Cerebellar nuclear complex (tissue), 1 donor: ENCODE measurements at regions not wholly inside any gene's neighbourhood (a gene's known extent, or its start where the extent isn't known, plus 50 kb on each side); places are given as distances from the start of the nearest gene placed in this dataset.

Source experiments
- DNase-seq, 2 experiments: peaks; one replicate each; lab custom pipeline; 2025; lab: John Stamatoyannopoulos, UW

DNA sequence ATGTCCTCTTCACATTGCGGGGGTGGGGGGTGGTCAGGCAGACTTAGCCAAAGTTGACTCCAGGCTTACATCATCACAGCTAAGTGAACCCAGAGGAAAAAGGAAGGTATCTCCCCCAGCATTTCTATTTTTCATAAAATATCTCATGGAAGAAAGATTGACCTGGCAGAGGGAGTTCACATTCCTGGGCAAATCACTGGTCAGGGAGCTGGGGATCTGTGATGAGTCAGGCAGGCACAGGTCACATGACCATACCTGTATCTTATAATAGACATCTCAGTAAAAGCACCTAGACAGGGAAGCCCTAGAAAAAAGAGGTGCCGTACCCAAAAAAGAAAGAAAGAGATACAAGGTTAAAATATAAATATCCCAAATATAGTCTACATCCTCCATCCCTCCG, 57.3 kb upstream of the WWC1 start:
- no peak for DNase-seq

- DNase-seq, result no peak
Observed at GRCh38 chr5:168238463-168238862, 53.0 kb upstream of the WWC1 start.

DNA sequence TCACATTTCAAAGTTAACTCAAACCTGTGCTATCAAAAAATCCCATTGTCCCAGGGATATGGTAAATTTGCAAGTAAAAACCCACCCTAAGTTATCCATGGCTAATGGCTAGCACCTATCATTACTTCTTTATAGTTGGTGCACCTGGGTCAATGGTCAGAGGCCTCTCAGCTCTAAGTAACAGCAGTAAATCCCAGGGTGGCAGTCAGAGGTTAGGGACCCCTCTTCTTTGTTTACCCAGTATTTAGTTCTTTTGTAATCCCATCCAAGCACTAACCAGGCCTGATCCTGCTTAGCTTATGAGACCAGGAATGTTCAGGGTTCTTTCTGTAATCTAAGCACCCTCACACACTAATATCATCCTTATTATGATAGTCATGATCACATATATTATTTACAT, 52.1 kb upstream of the WWC1 start:
- DNase-seq, result no peak
